ENCODE measurements at regions not wholly inside any gene's neighbourhood (a gene's known extent, or its start where the extent isn't known, plus 50 kb on each side); places are given as distances from the start of the nearest gene placed in this dataset.

DNA sequence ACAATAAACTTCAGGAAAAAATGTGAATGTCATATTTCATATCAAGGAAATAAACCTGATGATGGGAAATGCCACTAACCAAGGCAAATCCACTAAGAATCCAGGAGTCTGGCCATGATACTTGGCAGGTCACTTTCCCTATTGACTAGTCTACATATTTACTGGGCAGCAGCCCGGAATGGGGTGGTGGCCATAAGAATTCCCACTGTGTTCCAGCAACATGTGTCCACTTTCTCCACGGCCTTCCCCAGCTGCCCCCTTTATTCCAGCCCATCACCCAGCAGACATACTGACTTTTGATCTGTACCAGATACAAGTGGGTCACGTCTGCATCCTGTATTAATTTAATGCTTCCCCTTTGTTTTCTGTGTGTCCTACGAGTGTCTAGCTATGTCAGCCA is 234.5 kb upstream of the PRDM1 start:
- Histone ChIP-seq H3K9me3 (ENCODE audit: low read length) (no peaks in the 10 kb centered on the region), H3K36me3 (ENCODE audit: insufficient read depth, low read length) (no peaks in the 10 kb centered on the region), H3K27ac (ENCODE audit: low read depth, low read length, poor library complexity, severe bottlenecking) (no peak overlapping the region), H3K4me3 (ENCODE audit: low read depth, low read length, poor library complexity, severe bottlenecking) (no peak overlapping the region), H4K20me1 (ENCODE audit: insufficient read depth, low read length) (no peaks in the 10 kb centered on the region), H3K9me2 (ENCODE audit: insufficient read depth, low read length) (no peaks in the 10 kb centered on the region), H3K4me1 (ENCODE audit: insufficient read depth, low read length, poor library complexity, severe bottlenecking) (no peaks in the 10 kb centered on the region), H3K4me2 (ENCODE audit: low read length) (no peak overlapping the region), H3K79me2 (ENCODE audit: insufficient read depth, low read depth, low read length) (no peaks in the 10 kb centered on the region), H2AFZ (ENCODE audit: low read length) (no peak overlapping the region)
- no peak for TF ChIP-seq EZH2phosphoT487 (IDR thresholded peaks at IDR 0.05; ENCODE audit: borderline replicate concordance, low read depth, low read length)
- TF ChIP-seq, protein P1, sequence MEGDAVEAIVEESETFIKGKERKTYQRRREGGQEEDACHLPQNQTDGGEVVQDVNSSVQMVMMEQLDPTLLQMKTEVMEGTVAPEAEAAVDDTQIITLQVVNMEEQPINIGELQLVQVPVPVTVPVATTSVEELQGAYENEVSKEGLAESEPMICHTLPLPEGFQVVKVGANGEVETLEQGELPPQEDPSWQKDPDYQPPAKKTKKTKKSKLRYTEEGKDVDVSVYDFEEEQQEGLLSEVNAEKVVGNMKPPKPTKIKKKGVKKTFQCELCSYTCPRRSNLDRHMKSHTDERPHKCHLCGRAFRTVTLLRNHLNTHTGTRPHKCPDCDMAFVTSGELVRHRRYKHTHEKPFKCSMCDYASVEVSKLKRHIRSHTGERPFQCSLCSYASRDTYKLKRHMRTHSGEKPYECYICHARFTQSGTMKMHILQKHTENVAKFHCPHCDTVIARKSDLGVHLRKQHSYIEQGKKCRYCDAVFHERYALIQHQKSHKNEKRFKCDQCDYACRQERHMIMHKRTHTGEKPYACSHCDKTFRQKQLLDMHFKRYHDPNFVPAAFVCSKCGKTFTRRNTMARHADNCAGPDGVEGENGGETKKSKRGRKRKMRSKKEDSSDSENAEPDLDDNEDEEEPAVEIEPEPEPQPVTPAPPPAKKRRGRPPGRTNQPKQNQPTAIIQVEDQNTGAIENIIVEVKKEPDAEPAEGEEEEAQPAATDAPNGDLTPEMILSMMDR (conservative IDR thresholded peaks at IDR 0.05; ENCODE audit: low read length) = no peak
- no TSS peak for BruUV-seq (replicated peaks)
- CTCF ChIA-PET (ENCODE audit: unreplicated experiment) = no interaction called here
- POLR2A ChIA-PET = no interaction called here
- DNase-seq (ENCODE audit: low spot score) = no peak
- intact Hi-C loops (cut with micrococcal nuclease; ENCODE audit: unreplicated experiment) = no loop called here

DNA sequence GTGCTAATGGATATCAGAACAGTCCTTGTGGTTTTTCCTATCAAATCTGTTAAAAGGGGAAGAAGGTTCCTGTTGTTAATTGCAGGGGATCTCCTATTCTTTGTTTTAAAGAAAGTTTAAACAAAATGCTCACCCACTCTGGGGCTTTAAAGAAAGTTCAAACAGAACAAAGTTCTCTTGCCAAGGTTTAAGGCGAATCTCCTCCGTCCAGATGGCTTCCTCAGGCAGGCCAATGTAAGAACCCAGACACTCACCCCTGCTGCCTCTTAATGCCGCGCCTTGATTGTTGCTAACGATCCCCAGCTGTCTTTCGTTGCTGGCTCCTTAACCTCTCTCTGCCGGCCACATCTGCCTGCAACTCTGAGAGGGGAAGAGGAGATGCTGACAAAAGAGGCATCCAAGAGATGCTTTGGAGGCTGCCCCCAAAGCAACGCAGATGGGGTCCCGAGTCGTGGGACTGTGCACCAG is 235.0 kb upstream of the PRDM1 start:
- H4K20me1 ChIP-seq (ENCODE audit: insufficient read depth, low read length) = no peaks in the 10 kb centered on the region
- H3K36me3 ChIP-seq (ENCODE audit: insufficient read depth, low read length) = no peaks in the 10 kb centered on the region
- BruUV-seq (replicated peaks) = no TSS peak
- no peak overlapping the region for H3K4me2 ChIP-seq (ENCODE audit: low read length)
- no peaks in the 10 kb centered on the region for H3K9me2 ChIP-seq (ENCODE audit: insufficient read depth, low read length)
- no peak for DNase-seq (ENCODE audit: low spot score)
- ChIA-PET POLR2A (interaction anchor here (0.9 to 1.0 kb wide), 3 partner anchors 11 to 27 kb away, joined by 3 to 4 read pairs (median 3); no protein-coding TSS in a partner anchor), CTCF (ENCODE audit: unreplicated experiment) (no interaction called here)
- no peak for TF ChIP-seq EZH2phosphoT487 (IDR thresholded peaks at IDR 0.05; ENCODE audit: borderline replicate concordance, low read depth, low read length)
- TF ChIP-seq, protein P1 (conservative IDR thresholded peaks at IDR 0.05; ENCODE audit: low read length) = no peak
- H3K4me1 ChIP-seq (ENCODE audit: insufficient read depth, low read length, poor library complexity, severe bottlenecking) = no peaks in the 10 kb centered on the region
- H3K79me2 ChIP-seq (ENCODE audit: insufficient read depth, low read depth, low read length) = no peaks in the 10 kb centered on the region
- H3K4me3 ChIP-seq (ENCODE audit: low read depth, low read length, poor library complexity, severe bottlenecking) = no peak overlapping the region
- H3K27ac ChIP-seq (ENCODE audit: low read depth, low read length, poor library complexity, severe bottlenecking) = no peak overlapping the region
- intact Hi-C loops (cut with micrococcal nuclease; ENCODE audit: unreplicated experiment) = no loop called here
- H3K9me3 ChIP-seq (ENCODE audit: low read length) = no peaks in the 10 kb centered on the region
- H2AFZ ChIP-seq (ENCODE audit: low read length) = no peak overlapping the region

DNA sequence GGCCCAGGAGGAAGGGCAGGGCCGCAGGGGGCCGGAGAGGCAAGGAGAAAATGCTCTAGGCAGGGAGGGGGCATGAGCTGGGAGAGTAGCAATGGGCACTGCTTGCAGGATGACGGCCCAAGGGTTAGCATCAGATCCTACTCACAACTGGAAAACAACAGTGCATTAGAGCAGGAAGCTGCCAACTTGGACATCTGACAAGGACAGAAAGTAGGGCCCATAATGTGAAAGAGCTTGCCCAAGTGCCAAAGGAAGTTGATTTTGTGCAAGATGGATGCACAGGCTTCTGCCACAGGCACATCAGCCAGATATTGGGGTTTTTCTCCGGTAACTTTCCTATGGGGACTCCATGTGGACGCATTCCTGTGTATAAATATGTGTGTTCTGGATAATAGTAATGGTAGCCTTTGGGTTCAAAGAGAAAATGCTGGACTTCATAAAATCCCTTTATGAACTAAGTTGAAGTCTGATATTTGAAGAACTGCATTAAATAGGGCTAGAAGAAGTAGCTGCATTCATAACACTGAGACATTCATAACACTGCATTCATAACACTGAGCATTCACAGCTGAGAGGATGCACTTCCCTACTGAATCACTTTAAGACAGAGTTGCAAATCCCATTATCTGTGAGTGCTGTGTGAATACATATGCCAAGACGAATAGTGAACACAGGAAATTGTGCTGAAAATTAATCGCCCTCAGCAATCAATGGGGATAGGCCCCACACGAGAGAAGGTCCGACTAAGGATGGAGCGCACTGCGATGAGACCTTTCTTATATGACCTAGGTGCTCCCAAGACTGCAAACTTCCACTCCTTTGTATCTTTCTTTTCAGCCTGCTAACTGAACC is 235.6 kb upstream of the PRDM1 start:
- H3K9me2 ChIP-seq (ENCODE audit: insufficient read depth, low read length) = no peaks in the 10 kb centered on the region
- no peak overlapping the region for H3K27ac ChIP-seq (ENCODE audit: low read depth, low read length, poor library complexity, severe bottlenecking)
- H3K9me3 ChIP-seq (ENCODE audit: low read length) = no peaks in the 10 kb centered on the region
- TF ChIP-seq EZH2phosphoT487 (IDR thresholded peaks at IDR 0.05; ENCODE audit: borderline replicate concordance, low read depth, low read length) = no peak
- TF ChIP-seq, protein P1 (conservative IDR thresholded peaks at IDR 0.05; ENCODE audit: low read length) = no peak
- H2AFZ ChIP-seq (ENCODE audit: low read length) = no peak overlapping the region
- H3K36me3 ChIP-seq (ENCODE audit: insufficient read depth, low read length) = no peaks in the 10 kb centered on the region
- ChIA-PET CTCF (ENCODE audit: unreplicated experiment) (no interaction called here), POLR2A (interaction anchor here (0.9 to 1.0 kb wide), 3 partner anchors 10 to 26 kb away, joined by 3 to 4 read pairs (median 3); no protein-coding TSS in a partner anchor)
- no peak for DNase-seq (ENCODE audit: low spot score)
- no peak overlapping the region for H3K4me2 ChIP-seq (ENCODE audit: low read length)
- intact Hi-C loops (cut with micrococcal nuclease; ENCODE audit: unreplicated experiment) = no loop called here
- no peaks in the 10 kb centered on the region for H3K79me2 ChIP-seq (ENCODE audit: insufficient read depth, low read depth, low read length)
- no peak overlapping the region for H3K4me3 ChIP-seq (ENCODE audit: low read depth, low read length, poor library complexity, severe bottlenecking)
- no peaks in the 10 kb centered on the region for H3K4me1 ChIP-seq (ENCODE audit: insufficient read depth, low read length, poor library complexity, severe bottlenecking)
- H4K20me1 ChIP-seq (ENCODE audit: insufficient read depth, low read length) = no peaks in the 10 kb centered on the region
- no TSS peak for BruUV-seq (replicated peaks)

Measured in OCI-LY7 (cell line).